H1 (cell line): ENCODE measurements at regions not wholly inside any gene's neighbourhood (a gene's known extent, or its start where the extent isn't known, plus 50 kb on each side); places are given as distances from the start of the nearest gene placed in this dataset.

Experiments
- CTCF ChIA-PET: fragments of 300-600 bp; sonication (Branson Sonifier 250); formaldehyde crosslinking; loops from one replicate; lab custom pipeline; 2021; ENCODE audit not compliant: partially characterized antibody; lab: Charles Lee
- POLR2A ChIA-PET: fragments of 300-600 bp; sonication (Branson Sonifier 250); formaldehyde crosslinking; loops from one replicate; lab custom pipeline; 2021; ENCODE audit warnings: inconsistent platforms; ENCODE audit not compliant: partially characterized antibody; lab: Charles Lee
- DNase-seq, 2 experiments: peaks; one replicate each; pipeline versions ENCODE4 v3.0.0 to v3.0.0-alpha.2; 2010 to 2022; ENCODE audit warnings: low spot score in 2 of 2, low read depth in 1 of 2, mixed read lengths in 1 of 2
- FAIRE-seq: peaks from 2 replicates; lab custom pipeline; 2011; peaks lifted over from hg19 to GRCh38; lab: Jason Lieb, UNC
- H2AFZ ChIP-seq: 2 replicates; pipeline ENCODE4 v1.8.1; 2012; ENCODE audit warnings: low read length, inconsistent platforms
- H2AK5ac ChIP-seq: 2 replicates; pipeline ENCODE4 v1.6.1; 2013; ENCODE audit warnings: low read depth, low read length
- H2BK120ac ChIP-seq: replicated peaks from 2 replicates; pipeline ENCODE3; 2013; ENCODE audit warnings: low read depth, low read length, inconsistent platforms
- H2BK12ac ChIP-seq: 2 replicates; pipeline ENCODE4 v1.6.1; 2013; ENCODE audit warnings: low read depth, low read length
- H2BK15ac ChIP-seq: 2 replicates; pipeline ENCODE4 v1.6.1; 2013; ENCODE audit warnings: low read length
- H2BK20ac ChIP-seq: 2 replicates; pipeline ENCODE4 v1.6.1; 2013; ENCODE audit warnings: low read length
- H2BK5ac ChIP-seq: 2 replicates; pipeline ENCODE4 v1.6.1; 2013; ENCODE audit warnings: low read depth, low read length
- H3K14ac ChIP-seq: 2 replicates; pipeline ENCODE4 v1.6.1; 2013; ENCODE audit warnings: inconsistent platforms; ENCODE audit not compliant: insufficient read length
- H3K18ac ChIP-seq: 2 replicates; pipeline ENCODE4 v1.6.1; 2013; ENCODE audit warnings: low read length; ENCODE audit errors: extremely low read depth
- H3K23ac ChIP-seq: 2 replicates; pipeline ENCODE4 v1.6.1; 2013; ENCODE audit warnings: inconsistent platforms; ENCODE audit not compliant: insufficient read length
- H3K23me2 ChIP-seq: 2 replicates; pipeline ENCODE4 v1.6.1; 2013; ENCODE audit warnings: low read depth, low read length
- H3K27ac ChIP-seq: 2 replicates; pipeline ENCODE4 v1.6.1; 2011; ENCODE audit warnings: low read depth, low read length, inconsistent platforms
- H3K27me3 ChIP-seq, 4 experiments: replicated peaks in 1 of 4; 1 replicate in 1 of 4; 2 replicates in 3 of 4; pipeline versions ENCODE4 v1.6.1 to v1.8.1; 2011 to 2013; ENCODE audit warnings: low read length in 3 of 4, mild to moderate bottlenecking in 3 of 4, inconsistent platforms in 2 of 4, mixed read lengths in 2 of 4, moderate library complexity in 1 of 4; ENCODE audit not compliant: control insufficient read depth in 3 of 4, insufficient read depth in 3 of 4; ENCODE audit errors: extremely low read depth in 1 of 4
- H3K36me3 ChIP-seq, 4 experiments: 2 replicates each; pipeline versions ENCODE4 v1.6.1 to v1.8.1; 2011 to 2013; ENCODE audit warnings: mild to moderate bottlenecking in 4 of 4, low read length in 3 of 4, moderate library complexity in 2 of 4, control low read depth in 1 of 4, inconsistent platforms in 1 of 4; ENCODE audit not compliant: insufficient read depth in 4 of 4, control insufficient read depth in 2 of 4
- H3K4ac ChIP-seq: replicated peaks from 2 replicates; pipeline ENCODE3; 2013; ENCODE audit warnings: low read length, low read depth, mixed read lengths, inconsistent platforms; ENCODE audit not compliant: insufficient read length
- H3K4me1 ChIP-seq, 4 experiments: replicated peaks in 1 of 4; 1 replicate in 1 of 4; 2 replicates in 3 of 4; pipeline versions ENCODE4 v1.6.1 to v1.8.1; 2011 to 2013; ENCODE audit warnings: low read length in 3 of 4, inconsistent platforms in 2 of 4, mixed read lengths in 1 of 4; ENCODE audit not compliant: insufficient read depth in 4 of 4, control insufficient read depth in 3 of 4
- H3K4me2 ChIP-seq, 2 experiments: 2 replicates each; pipeline versions ENCODE4 v1.6.1 to v1.8.1; 2011 to 2013; ENCODE audit warnings: low read depth in 2 of 2, low read length in 2 of 2, control low read depth in 1 of 2, inconsistent platforms in 1 of 2, mild to moderate bottlenecking in 1 of 2; ENCODE audit not compliant: insufficient read depth in 1 of 2
- H3K4me3 ChIP-seq, 4 experiments: fragments of 200-600, 300-600 bp in 1 of 4; sonication (generic), shearing (Covaris generic), sonication (Bioruptor Twin) in 1 of 4; 2 replicates each; pipeline versions ENCODE4 v1.5.1 to v1.8.1; 2011 to 2016; ENCODE audit warnings: low read length in 4 of 4, low read depth in 3 of 4, control low read depth in 2 of 4, inconsistent platforms in 2 of 4, mild to moderate bottlenecking in 2 of 4, mixed read lengths in 1 of 4, moderate library complexity in 1 of 4; ENCODE audit not compliant: insufficient read depth in 2 of 4; ENCODE audit errors: extremely low read depth in 1 of 4
- H3K56ac ChIP-seq: replicated peaks from 2 replicates; pipeline ENCODE3; 2013; ENCODE audit warnings: low read depth, mild to moderate bottlenecking, mixed read lengths, low read length, inconsistent platforms; ENCODE audit not compliant: insufficient read length
- H3K79me1 ChIP-seq: 2 replicates; pipeline ENCODE4 v1.6.1; 2013; ENCODE audit warnings: low read depth, low read length, control low read depth
- H3K79me2 ChIP-seq, 2 experiments: 2 replicates each; pipeline versions ENCODE4 v1.6.1 to v1.8.1; 2012 to 2013; ENCODE audit warnings: low read length in 2 of 2, mild to moderate bottlenecking in 2 of 2, inconsistent platforms in 1 of 2; ENCODE audit not compliant: insufficient read depth in 2 of 2, control insufficient read depth in 1 of 2
- H3K9ac ChIP-seq, 4 experiments: replicated peaks in 1 of 4; 1 replicate in 1 of 4; 2 replicates in 3 of 4; pipeline versions ENCODE4 v1.6.1 to v1.8.1; 2011 to 2013; ENCODE audit warnings: low read depth in 3 of 4, low read length in 3 of 4, control low read depth in 2 of 4, mild to moderate bottlenecking in 2 of 4, moderate library complexity in 2 of 4, inconsistent platforms in 1 of 4; ENCODE audit errors: extremely low read depth in 1 of 4
- H3K9me3 ChIP-seq, 2 experiments: 2 replicates each; pipeline versions ENCODE4 v1.6.1 to v1.8.1; 2012 to 2013; ENCODE audit warnings: mild to moderate bottlenecking in 2 of 2, moderate library complexity in 2 of 2, control low read depth in 1 of 2, inconsistent platforms in 1 of 2, low read depth in 1 of 2, low read length in 1 of 2, mixed read lengths in 1 of 2; ENCODE audit not compliant: insufficient read depth in 2 of 2
- H4K20me1 ChIP-seq, 2 experiments: replicated peaks in 1 of 2; 2 replicates each; pipeline versions ENCODE3 to v1.8.1; 2011 to 2013; ENCODE audit warnings: inconsistent platforms in 2 of 2, low read length in 2 of 2, mild to moderate bottlenecking in 1 of 2; ENCODE audit not compliant: insufficient read depth in 2 of 2, control insufficient read depth in 1 of 2
- H4K5ac ChIP-seq: 2 replicates; pipeline ENCODE4 v1.6.1; 2013; ENCODE audit warnings: low read length, low read depth, mixed read lengths, inconsistent platforms; ENCODE audit not compliant: insufficient read length
- H4K8ac ChIP-seq: 2 replicates; pipeline ENCODE4 v1.8.0; 2013; ENCODE audit warnings: mild to moderate bottlenecking, moderate library complexity, low read length, inconsistent platforms; ENCODE audit not compliant: insufficient read depth; ENCODE audit errors: extremely low read depth
- H4K91ac ChIP-seq: replicated peaks from 2 replicates; pipeline ENCODE3; 2013; ENCODE audit warnings: low read length, mixed read lengths, inconsistent platforms; ENCODE audit not compliant: insufficient read length
- CHD2 ChIP-seq: IDR thresholded peaks from 2 replicates; pipeline ENCODE4 v1.6.1; 2012; ENCODE audit warnings: low read length, improper control_type of control experiment
- EZH2 ChIP-seq: fragments of 200-600 bp; sonication (generic); IDR thresholded peaks from 2 replicates; pipeline ENCODE4 v1.7.1; 2012; ENCODE audit warnings: low read depth, mild to moderate bottlenecking, moderate library complexity, low read length, inconsistent platforms; ENCODE audit not compliant: severe bottlenecking
- GABPA ChIP-seq: IDR thresholded peaks from 2 replicates; pipeline ENCODE4 v1.6.1; 2011; ENCODE audit warnings: mild to moderate bottlenecking, low read length, moderate library complexity, borderline replicate concordance; ENCODE audit not compliant: insufficient read depth
- KDM1A ChIP-seq: fragments of 200-600, 300-600 bp; sonication (generic); IDR thresholded peaks from 2 replicates; pipeline ENCODE4 v1.7.1; 2016; ENCODE audit warnings: mild to moderate bottlenecking, low read length, borderline replicate concordance
- POLR2A ChIP-seq, 2 experiments: IDR thresholded peaks; 1 replicate in 1 of 2; 2 replicates in 1 of 2; pipeline ENCODE4 v1.6.1; 2011; ENCODE audit warnings: low read depth in 2 of 2, low read length in 2 of 2, mild to moderate bottlenecking in 2 of 2; ENCODE audit errors: control extremely low read depth in 1 of 2
- RFX5 ChIP-seq: IDR thresholded peaks from 2 replicates; pipeline ENCODE4 v1.6.1; 2011; ENCODE audit warnings: low read depth, low read length, improper control_type of control experiment, borderline replicate concordance
- SIRT6 ChIP-seq: IDR thresholded peaks from one replicate; pipeline ENCODE4 v1.7.1; 2012; ENCODE audit warnings: low read length, inconsistent platforms
- TAF7 ChIP-seq: optimal IDR thresholded peaks from 2 replicates; pipeline ENCODE3; 2011; ENCODE audit warnings: low read depth, mild to moderate bottlenecking, inconsistent platforms, low read length, moderate library complexity, borderline replicate concordance
- TCF12 ChIP-seq: IDR thresholded peaks from 2 replicates; pipeline ENCODE4 v1.6.1; 2011; ENCODE audit warnings: low read depth, mild to moderate bottlenecking, low read length
- YY1 ChIP-seq: IDR thresholded peaks from 2 replicates; pipeline ENCODE4 v1.6.1; 2011; ENCODE audit warnings: low read depth, mild to moderate bottlenecking, low read length
- WGBS, 2 experiments: shearing (Covaris generic) in 1 of 2; methylation state at CpG; one replicate each; pipeline versions ENCODE4 v1.1.6 to v1.1.7; 2013 to 2015; ENCODE audit warnings: low lambda C conversion rate in 2 of 2, mixed read lengths in 2 of 2, inconsistent platforms in 1 of 2, low coverage in 1 of 2, missing lambda C conversion rate in 1 of 2; ENCODE audit not compliant: insufficient replicate concordance in 2 of 2, insufficient coverage in 1 of 2, insufficient read length in 1 of 2; ENCODE audit errors: extremely low coverage in 1 of 2, missing lambda C conversion rate in 1 of 2; 5-methylcytosine and 5-hydroxymethylcytosine counted together
- TF ChIP-seq, protein P1 (sequence below): IDR thresholded peaks from 2 replicates; pipeline ENCODE4 v1.6.1; 2012; ENCODE audit warnings: inconsistent platforms

DNA sequence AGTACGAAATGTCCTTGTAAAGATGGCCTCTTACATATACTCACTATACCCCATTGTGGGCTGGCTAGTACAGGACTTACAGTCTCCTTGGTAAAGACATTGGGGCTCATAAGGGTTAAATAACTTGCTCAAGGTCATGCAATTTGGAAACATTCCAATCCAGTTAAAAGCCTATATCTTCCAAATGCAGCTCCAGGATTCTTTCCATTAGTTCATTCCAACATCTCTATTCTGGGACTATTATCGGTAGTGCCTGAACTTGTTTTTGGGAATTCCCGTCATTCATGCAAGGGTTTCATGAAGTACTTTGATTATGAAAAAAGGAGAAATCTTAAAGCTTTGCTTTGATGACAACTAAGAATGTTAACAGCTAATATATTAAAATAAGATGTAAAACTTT lies 99.2 kb upstream of the SLC8A1 start:
- Histone ChIP-seq H3K4ac (no peak overlapping the region), H3K14ac (no peak overlapping the region), H3K9me3 (no peaks in the 10 kb centered on the region), H4K8ac (no peak overlapping the region), H3K79me1 (no peaks in the 10 kb centered on the region), H3K18ac (no peak overlapping the region), H3K27ac (no peak overlapping the region), H3K27me3 (no peaks in the 10 kb centered on the region), H2BK15ac (no peak overlapping the region), H2AK5ac (no peak overlapping the region), H3K56ac (no peak overlapping the region), H2BK5ac (no peak overlapping the region), H2AFZ (no peak overlapping the region), H4K5ac (no peak overlapping the region), H2BK12ac (no peak overlapping the region), H3K4me3 (no peak overlapping the region), H3K79me2 (no peaks in the 10 kb centered on the region), H2BK120ac (no peak overlapping the region), H4K20me1 (no peaks in the 10 kb centered on the region), H3K4me1 (no peaks in the 10 kb centered on the region), H3K4me2 (no peak overlapping the region), H3K23me2 (no peaks in the 10 kb centered on the region), H3K23ac (no peak overlapping the region), H2BK20ac (no peak overlapping the region), H3K36me3 (no peaks in the 10 kb centered on the region), H3K9ac (no peak overlapping the region), H4K91ac (no peak overlapping the region)
- no peak for DNase-seq
- POLR2A ChIA-PET, result no interaction called here
- WGBS, 2 experiments, result 86% methylated on average over 3 of the region's 3 CpGs; no CpG with 5 or more reads in 1 of the 2 experiments
- FAIRE-seq, result no peak
- no peak for TF ChIP-seq GABPA
- no peak for TF ChIP-seq CHD2
- TF ChIP-seq RFX5, result no peak
- no peak for TF ChIP-seq TCF12
- TF ChIP-seq YY1, result no peak
- no peak for TF ChIP-seq TAF7
- TF ChIP-seq KDM1A, result no peak
- TF ChIP-seq, protein P1, sequence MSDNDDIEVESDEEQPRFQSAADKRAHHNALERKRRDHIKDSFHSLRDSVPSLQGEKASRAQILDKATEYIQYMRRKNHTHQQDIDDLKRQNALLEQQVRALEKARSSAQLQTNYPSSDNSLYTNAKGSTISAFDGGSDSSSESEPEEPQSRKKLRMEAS, result no peak
- no peak for TF ChIP-seq POLR2A (IDR thresholded peaks at IDR 0.05; ENCODE audit: control extremely low read depth in 1 of 2, low read depth in 2 of 2, low read length in 2 of 2)
- TF ChIP-seq SIRT6, result no peak
- TF ChIP-seq EZH2, result no peak
- CTCF ChIA-PET, result interaction anchor here (0.8 to 2.1 kb wide), 4 partner anchors 9 to 338 kb away, joined by 3 to 8 read pairs (median 4); no protein-coding TSS in a partner anchor
